ENCODE measurements at regions not wholly inside any gene's neighbourhood (a gene's known extent, or its start where the extent isn't known, plus 50 kb on each side); places are given as distances from the start of the nearest gene placed in this dataset.
"Not testable (repeated sequence)": the region's sequence is repeated elsewhere in the genome, so short reads cannot be mapped to it uniquely, and the experiment has no call there.

GRCh38 chr9:93748827-93749226, 172.4 kb downstream of the PHF2 start:
- TF ChIP-seq POLR2AphosphoS5, CTCF, EP300 (IDR thresholded peaks at IDR 0.05): not testable (repeated sequence)

Data from upper lobe of left lung (tissue), 4 donors.